ENCODE measurements at regions not wholly inside any gene's neighbourhood (a gene's known extent, or its start where the extent isn't known, plus 50 kb on each side); places are given as distances from the start of the nearest gene placed in this dataset.

DNA sequence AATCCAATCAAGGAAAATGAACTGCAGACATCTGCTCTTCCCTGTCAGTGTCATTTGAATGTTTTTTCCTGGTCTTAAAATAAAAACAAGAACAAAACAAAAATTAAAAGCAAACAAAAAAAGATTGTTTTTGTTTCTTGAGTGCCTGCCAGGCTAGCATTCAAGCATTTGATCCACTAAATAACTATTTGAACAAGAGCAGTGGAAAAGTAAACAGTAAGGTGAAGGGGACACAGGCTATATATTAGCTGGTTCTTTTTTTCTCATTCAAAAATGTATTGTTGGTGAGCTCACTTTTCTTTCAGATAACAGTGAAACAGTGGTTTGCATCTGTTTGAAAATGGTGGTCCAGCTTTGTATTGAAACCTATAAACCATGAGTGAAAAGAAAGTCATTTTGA, 586.9 kb upstream of the SGO1 start:
- DNase-seq, result no peak
- H3K36me3 ChIP-seq, result no peaks in the 10 kb centered on the region

GRCh38 chr3:20769430-20769829, 583.4 kb upstream of the SGO1 start:
- Histone ChIP-seq H3K4me3 (ENCODE audit: low read depth, low read length) (no peak overlapping the region), H3K4me1 (no peaks in the 10 kb centered on the region), H3K27me3 (no peaks in the 10 kb centered on the region), H3K36me3 (no peaks in the 10 kb centered on the region), H3K9me3 (no peaks in the 10 kb centered on the region)
- DNase-seq, result no peak
- TF ChIP-seq, protein P1, sequence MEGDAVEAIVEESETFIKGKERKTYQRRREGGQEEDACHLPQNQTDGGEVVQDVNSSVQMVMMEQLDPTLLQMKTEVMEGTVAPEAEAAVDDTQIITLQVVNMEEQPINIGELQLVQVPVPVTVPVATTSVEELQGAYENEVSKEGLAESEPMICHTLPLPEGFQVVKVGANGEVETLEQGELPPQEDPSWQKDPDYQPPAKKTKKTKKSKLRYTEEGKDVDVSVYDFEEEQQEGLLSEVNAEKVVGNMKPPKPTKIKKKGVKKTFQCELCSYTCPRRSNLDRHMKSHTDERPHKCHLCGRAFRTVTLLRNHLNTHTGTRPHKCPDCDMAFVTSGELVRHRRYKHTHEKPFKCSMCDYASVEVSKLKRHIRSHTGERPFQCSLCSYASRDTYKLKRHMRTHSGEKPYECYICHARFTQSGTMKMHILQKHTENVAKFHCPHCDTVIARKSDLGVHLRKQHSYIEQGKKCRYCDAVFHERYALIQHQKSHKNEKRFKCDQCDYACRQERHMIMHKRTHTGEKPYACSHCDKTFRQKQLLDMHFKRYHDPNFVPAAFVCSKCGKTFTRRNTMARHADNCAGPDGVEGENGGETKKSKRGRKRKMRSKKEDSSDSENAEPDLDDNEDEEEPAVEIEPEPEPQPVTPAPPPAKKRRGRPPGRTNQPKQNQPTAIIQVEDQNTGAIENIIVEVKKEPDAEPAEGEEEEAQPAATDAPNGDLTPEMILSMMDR (IDR thresholded peaks at IDR 0.05; ENCODE audit: low read depth, low read length), result no peak

More for the DNA sequence above, 586.9 kb upstream of the SGO1 start:
- Histone ChIP-seq H3K4me1 (no peaks in the 10 kb centered on the region), H3K9me3 (no peaks in the 10 kb centered on the region), H3K27me3 (no peaks in the 10 kb centered on the region), H3K4me3 (ENCODE audit: low read depth, low read length) (no peak overlapping the region)
- TF ChIP-seq, protein P1 (IDR thresholded peaks at IDR 0.05; ENCODE audit: low read depth, low read length), result no peak

DNA sequence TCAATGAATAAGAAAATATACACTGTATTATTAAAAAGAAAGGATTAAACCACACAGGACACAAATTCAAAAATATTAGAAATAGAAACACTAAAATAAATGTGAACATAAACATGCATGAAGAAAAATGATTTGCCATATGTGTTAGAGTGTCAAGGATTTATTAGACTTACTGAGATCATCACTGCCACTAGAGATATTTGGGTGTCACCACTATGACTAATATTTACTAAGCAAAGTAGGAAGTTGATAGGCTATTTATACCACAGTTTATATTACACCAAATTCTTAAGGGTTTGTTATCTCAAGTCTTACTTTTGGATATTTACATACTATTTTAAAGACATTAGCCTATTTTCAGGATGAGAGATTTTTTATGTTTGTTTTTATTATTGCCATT, 575.0 kb upstream of the SGO1 start:
- DNase-seq, result no peak
- H3K27me3 ChIP-seq, result no peaks in the 10 kb centered on the region
- H3K4me1 ChIP-seq, result no peaks in the 10 kb centered on the region
- TF ChIP-seq, protein P1 (IDR thresholded peaks at IDR 0.05; ENCODE audit: low read depth, low read length), result no peak
- H3K36me3 ChIP-seq, result no peaks in the 10 kb centered on the region
- no peaks in the 10 kb centered on the region for H3K9me3 ChIP-seq
- no peak overlapping the region for H3K4me3 ChIP-seq (ENCODE audit: low read depth, low read length)

DNA sequence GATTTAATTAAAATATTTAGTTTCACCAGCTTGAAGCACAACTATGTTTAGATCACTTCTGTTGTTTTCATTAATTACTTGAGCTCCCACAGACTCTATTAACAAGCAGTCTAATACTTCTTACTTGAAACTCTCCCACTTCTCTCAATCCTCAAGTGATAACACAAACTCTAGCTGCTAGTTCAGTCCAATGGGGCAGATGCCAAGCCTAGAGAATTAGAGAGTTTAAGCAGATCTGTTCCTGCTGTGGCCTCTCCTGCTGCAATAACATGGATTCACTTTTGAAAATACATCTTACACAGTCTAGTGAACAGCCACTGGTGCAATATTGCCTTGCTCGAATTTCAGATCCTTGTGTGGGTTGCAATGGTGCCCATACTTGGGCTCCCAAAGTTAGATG, 566.4 kb upstream of the SGO1 start:
- Histone ChIP-seq H3K4me1 (no peaks in the 10 kb centered on the region), H3K9me3 (no peaks in the 10 kb centered on the region), H3K36me3 (no peaks in the 10 kb centered on the region), H3K4me3 (ENCODE audit: low read depth, low read length) (no peak overlapping the region), H3K27me3 (no peaks in the 10 kb centered on the region)
- no peak for DNase-seq
- TF ChIP-seq, protein P1 (IDR thresholded peaks at IDR 0.05; ENCODE audit: low read depth, low read length), result no peak

DNA sequence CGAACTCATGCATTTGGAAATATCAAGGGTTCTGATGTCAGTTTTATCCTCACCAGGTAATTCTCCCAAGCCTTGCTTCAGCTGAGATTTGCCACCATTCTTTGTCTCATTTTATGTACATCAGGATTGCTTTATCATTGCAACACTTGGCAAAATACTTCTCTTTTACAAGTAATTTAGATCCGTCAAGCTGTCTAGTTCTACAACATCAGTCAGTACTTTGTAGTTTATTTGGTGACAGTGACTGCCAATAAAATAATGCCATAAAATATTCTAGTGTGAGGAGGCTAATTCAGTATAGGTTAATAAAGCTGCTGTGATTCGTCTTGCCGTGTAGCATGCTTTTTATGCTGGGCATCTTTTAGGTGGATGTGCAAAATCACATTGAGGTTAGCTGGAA, 565.3 kb upstream of the SGO1 start:
- H3K4me1 ChIP-seq, result no peaks in the 10 kb centered on the region
- TF ChIP-seq, protein P1 (IDR thresholded peaks at IDR 0.05; ENCODE audit: low read depth, low read length), result no peak
- DNase-seq, result no peak
- H3K9me3 ChIP-seq, result no peaks in the 10 kb centered on the region
- no peaks in the 10 kb centered on the region for H3K27me3 ChIP-seq
- no peak overlapping the region for H3K4me3 ChIP-seq (ENCODE audit: low read depth, low read length)
- H3K36me3 ChIP-seq, result no peaks in the 10 kb centered on the region

GRCh38 chr3:20747741-20748140, 561.7 kb upstream of the SGO1 start:
- no peak overlapping the region for H3K4me3 ChIP-seq (ENCODE audit: low read depth, low read length)
- TF ChIP-seq, protein P1 (IDR thresholded peaks at IDR 0.05; ENCODE audit: low read depth, low read length), result no peak

More at GRCh38 chr3:20747741-20748140, 561.7 kb upstream of the SGO1 start:
- no peaks in the 10 kb centered on the region for H3K9me3 ChIP-seq
- no peaks in the 10 kb centered on the region for H3K36me3 ChIP-seq
- no peak for DNase-seq
- no peaks in the 10 kb centered on the region for H3K27me3 ChIP-seq
- H3K4me1 ChIP-seq, result no peaks in the 10 kb centered on the region

All from BE2C (cell line).